ENCODE measurements at regions not wholly inside any gene's neighbourhood (a gene's known extent, or its start where the extent isn't known, plus 50 kb on each side); places are given as distances from the start of the nearest gene placed in this dataset.

DNA sequence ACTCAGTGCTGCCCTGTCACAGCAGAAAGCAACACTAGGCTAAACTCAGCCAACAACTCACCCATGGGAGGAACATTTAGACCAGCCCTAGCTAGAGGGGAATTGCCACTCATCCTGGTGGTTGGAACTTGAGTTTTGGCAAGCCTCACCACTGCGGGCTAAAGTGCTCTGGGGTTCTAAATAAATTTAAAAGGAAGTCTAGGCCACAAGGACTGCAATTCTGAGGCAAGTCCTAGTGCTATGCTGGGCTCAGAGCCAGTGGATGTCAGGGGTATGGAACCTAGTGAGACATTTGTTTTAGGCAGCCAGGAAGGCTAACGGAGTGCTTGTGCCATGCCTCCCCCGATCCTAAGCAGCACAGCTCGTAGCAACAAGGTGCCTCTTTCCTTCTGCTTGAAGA is 78.0 kb downstream of the RGS13 start:
- no peak for DNase-seq (ENCODE audit: low spot score)

DNA sequence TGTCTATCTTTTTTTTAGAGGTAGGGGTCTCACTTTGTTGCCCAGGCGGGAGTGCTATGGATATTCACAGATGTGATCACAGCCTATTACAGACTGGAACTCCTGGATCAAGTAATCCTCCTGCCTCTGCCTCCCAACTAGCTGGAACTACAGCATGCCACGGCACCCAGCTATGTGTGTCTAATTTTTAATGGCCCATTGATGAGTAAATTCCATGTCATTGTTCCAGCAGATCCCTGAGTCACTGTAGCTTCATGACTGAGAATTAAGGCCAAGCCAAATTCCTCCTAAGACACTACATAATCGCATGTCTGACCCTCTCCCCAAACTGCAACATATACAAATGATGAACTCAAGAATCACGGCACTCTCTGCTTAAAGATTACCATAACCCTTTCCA is 84.2 kb upstream of the RGS2 start:
- DNase-seq (ENCODE audit: low spot score) = no peak

DNA sequence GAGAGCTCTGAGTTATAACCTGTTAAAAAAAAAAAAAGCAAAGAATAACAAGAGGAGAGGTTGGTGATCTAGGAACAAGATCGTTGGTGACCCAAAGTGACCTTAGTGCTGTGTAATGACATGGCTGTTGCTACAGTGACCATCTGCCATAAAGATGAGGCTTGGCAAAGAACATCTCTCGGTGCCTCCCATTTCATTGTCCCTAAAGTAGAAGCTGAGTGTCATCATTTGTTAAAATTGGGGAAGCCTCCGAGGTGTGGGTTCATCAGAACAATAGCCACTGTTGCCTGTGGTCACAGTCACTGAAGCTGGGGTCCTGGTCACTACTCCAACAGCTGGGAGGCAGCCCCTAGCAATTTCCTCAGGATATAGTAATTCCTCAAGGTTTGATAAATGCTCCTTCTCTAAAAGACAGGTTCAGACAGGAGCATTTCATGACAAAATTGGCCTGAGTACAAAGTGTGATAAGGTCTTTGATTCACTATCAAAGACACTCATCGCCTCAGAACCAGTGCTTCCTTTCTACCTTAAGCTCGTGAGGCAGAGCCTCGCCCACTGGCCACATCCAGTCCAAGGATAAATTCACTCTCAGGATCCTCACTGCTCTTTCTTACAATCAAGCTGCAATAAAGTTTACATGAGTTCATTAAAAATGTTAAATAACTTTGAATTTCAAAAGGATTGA is 81.9 kb upstream of the RGS2 start:
- no peak for DNase-seq (ENCODE audit: low spot score)

DNA sequence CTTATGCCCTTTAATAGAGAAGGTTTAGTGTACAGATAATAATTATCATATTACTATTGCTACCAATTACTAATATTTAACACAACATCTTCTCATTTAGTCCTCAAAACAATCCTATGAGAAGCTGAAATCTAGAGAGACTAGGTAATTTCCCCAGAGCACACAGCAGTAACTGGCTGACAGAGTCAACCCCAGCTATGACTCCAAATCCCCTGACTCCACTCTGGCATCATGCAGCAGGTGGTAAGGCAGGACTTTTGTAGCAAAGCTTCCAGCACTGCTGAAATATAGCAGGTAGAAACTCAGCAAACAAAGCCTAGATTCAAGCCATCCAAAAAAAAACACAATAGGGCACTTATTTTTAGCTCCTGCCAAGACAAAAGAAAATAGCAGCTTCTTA is 79.3 kb upstream of the RGS2 start:
- DNase-seq (ENCODE audit: low spot score) = no peak

DNA sequence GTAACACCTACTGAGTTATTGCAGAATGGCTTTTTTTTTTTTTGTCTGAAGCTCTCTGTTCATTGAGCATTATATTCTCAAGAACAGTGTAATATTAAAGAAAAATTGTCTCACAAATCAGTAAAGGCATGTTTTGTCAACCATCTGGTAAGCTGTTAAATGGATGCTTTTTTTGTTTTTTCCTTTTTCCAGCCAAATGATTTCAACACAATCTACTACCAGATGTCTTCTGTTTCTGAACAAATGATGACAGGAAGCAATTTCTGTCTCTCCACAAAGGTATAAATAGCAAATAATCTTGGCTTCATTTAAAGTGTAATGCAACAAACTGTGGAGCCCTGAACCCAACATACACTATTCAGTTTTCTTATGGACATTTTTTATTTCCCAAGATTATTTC is 78.6 kb upstream of the RGS2 start:
- peak; percentile 52 for DNase-seq (ENCODE audit: low spot score)

DNA sequence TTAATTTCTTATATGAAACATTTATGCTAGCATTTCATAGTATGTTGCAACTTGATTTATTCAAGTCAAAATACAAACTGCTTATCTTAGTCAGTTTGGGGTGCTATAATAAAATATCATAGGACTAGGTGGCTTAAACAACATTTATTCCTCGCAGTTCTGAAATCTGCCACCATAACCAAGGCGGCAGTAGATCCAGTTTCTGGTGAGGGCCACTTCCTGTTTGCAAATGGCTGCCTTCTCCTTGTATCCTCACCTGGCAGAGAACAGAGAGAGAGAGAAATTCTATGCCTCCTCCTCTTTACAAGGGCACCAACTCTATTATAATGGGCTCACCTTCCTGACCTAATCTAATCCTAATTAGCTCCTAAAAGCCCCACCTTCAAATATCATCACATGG is 76.1 kb upstream of the RGS2 start:
- DNase-seq (ENCODE audit: low spot score) = peak; percentile 2

DNA sequence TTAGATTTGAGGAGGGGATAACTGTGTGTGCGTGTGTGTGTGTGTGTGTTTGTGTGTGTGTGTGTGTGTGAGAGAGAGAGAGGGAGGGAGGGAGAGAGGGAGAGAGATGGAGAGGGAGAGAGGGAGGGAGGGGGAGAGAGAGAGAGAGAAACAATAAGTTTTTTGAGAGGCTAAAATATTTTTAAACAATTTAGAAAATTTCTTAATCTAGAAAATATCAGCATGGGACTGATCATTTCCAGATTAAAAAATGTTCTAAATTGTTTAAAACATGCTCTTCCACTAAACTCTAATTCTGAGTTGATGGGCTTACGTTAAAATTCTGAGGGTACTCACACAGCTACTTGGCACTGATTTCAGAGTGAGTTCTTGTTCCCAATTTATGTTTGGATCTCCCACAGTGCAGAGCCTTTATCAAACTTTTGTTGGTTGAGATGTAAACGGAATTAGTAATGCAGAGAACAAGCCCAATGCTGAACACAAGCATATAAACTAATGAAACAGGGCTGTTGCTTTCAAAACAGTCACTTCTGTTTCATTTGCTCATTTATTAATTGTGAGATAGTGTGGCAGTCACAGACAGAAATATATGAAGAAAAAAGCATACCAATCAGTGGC is 73.4 kb upstream of the RGS2 start:
- DNase-seq (ENCODE audit: low spot score) = no peak

DNA sequence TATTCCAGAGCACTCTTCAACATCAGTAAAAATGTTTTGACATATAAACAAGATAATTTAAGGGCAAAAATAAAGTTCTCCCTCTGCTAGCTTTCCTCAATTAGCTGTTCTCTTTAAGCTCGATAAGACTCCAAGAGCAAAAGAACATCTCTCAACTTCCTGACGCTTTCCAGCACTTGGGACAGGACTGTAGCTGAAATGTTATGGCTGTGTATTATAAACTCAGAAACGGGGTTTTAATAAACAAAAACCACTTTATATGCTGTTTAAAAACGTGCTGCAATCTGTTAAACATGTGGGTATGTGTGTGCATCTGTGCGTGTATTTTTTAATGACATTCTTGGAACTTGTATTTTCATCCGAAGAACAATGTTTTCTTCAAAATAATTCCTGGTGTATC is 71.5 kb upstream of the RGS2 start:
- DNase-seq (ENCODE audit: low spot score) = no peak

DNA sequence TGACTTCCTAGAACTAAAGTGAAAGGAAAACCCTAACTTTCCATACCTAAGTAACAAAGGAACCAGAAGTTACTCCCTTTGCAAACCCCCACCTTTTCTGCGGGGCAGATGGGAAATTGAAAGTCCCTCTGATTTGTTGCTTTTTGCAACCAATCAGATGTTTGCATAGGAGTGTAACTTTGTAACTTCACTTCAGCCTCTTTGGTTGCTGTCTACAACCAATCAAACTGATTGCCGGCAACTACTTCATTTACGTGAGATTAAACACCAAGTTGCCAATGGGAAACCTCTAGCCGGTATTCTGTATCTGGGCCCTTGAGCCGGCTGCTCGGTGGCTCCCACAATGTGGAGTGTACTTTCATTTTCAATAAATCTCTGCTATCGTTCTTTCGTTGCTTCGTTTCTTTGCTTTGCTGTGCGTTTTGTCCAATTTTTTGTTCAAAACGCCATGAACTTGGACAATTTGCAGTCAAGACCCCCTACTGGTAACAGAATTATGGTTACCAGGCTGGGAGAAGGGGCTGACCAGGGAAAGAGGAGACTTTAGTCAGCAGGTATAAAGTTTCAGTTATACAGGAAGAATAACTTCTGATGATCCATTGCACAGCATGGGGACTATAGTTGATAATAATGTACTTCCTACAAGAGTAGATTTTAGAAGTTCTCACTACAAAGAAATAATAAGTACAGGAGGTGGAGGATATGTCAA is 69.2 kb upstream of the RGS2 start:
- DNase-seq (ENCODE audit: low spot score) = no peak

DNA sequence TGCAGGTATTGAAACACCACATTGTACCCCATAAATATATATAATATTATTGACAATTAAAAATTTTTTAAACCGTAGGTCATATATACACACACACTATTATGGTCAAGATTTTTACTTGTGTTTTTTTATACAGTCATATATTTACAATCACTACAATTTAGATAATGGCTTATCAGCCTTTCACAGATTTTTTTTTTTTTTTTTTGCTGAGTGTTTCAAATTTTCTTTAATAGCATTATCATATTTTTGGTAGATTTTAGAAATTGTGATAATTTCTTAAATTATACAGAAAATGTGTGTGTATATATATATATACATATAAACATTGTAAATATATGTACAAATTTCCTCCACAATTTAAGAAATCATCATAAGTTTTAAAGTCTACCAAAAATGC is 68.6 kb upstream of the RGS2 start:
- no peak for DNase-seq (ENCODE audit: low spot score)

DNA sequence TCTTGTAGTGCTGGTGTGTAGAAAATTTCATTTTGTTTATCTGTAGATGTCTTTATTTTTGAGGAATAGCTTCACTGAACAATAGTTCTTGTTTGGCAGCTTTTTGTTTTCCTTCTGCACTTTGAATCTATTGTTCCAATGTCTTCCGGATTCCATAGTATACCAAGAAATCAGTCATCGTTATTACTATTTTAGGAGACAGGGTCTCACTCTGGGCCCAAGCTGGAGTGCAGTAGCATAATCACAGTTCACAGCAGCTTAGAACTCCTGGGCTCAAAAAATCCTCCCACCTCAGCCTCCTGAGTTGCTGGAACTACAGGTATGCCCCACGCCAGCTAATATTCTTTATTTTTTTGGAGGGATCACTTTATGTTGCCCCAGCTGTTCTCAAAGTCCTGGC is 67.7 kb upstream of the RGS2 start:
- DNase-seq (ENCODE audit: low spot score) = no peak

DNA sequence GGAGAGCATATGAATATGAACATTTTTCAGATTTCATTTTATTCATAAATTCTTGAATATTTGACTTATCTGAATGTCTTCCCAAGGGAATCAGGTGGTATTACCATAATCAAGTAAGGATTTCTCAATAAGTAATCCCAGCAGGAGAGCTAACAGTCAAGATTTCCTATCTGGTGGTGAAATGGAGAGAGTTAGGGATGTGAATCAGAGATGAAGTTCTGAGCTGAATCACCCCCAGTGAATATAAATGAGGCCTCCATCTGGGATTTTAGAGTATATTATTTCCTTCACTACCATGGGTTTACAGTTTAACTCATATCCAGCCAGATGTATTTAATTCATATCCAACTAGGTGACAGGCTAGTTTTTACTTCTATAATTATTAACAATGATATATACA is 61.5 kb upstream of the RGS2 start:
- no peak for DNase-seq (ENCODE audit: low spot score)

DNA sequence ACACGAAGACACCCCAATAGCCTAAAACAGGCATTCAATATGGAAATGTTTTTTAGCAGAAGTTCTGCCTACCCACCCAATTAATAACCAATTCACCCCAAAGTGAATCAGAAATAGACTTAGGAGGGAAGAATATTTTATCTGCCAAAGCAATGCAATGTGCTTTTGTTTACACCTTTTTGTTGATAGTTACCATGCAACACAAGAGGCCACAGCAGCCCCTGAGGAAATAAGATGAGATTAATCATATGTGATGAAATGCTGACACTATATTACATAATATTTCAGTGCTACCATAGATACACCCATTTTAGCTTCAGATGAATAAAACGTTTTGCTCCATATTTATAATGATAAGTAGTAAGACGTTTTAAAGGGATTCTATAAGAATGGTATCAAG is 60.9 kb upstream of the RGS2 start:
- no peak for DNase-seq (ENCODE audit: low spot score)

DNA sequence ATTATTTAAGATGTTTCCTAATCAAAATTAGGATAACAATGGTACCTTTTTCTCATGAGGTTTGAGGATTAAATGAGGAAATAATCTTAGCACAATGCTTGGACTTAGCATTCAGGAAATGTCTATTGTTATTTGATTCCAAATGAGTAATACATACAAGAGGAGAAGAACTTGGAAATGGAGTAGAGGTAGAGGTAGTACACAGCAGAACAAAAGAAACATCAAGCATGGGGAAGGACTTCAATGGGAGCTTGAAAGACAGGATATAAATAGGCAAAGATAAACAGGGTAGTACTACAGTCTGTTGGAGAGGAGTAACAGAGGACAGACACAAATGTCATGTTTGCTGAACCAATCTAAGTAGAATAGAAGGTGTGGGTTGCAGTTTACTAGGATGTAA is 59.5 kb upstream of the RGS2 start:
- no peak for DNase-seq (ENCODE audit: low spot score)

DNA sequence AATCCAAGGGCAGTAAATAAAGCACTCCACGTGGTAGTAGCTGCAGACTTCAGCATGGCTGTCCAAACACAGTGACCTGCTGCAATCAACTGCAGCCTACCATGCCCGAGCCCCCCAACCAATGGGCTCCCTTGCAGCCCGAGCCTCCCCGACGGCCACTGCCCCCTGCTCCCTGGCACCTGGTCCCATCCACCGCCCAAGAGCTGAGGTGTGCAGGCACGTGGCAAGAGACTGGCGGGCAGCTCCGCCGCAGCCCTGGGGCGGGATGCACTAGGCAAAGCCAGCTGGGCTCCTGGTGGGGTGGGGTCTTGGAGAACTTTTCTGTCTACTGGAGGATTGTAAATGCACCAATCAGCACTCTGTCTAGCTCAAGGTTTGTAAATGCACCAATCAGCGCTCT is 57.6 kb upstream of the RGS2 start:
- DNase-seq (ENCODE audit: low spot score) = no peak

DNA sequence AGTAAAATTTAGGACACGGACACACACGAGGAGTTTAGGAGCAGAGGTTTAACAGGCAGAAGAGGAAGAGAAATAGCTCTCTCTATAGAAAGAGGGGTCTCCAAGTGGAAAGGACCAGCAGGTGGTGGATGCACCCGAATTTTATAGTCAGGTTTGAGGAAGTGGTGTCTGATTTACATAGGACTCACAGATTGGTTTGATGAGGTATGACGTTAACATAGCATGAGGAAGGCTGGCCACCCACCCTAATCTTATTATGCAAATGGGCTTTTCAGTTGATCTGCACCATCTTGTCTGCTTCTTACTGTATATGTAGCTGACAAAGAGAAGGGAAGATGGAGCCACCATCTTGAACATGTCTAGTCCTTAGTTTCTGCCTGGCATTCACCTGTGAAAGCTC is 52.5 kb upstream of the RGS2 start:
- no peak for DNase-seq (ENCODE audit: low spot score)

DNA sequence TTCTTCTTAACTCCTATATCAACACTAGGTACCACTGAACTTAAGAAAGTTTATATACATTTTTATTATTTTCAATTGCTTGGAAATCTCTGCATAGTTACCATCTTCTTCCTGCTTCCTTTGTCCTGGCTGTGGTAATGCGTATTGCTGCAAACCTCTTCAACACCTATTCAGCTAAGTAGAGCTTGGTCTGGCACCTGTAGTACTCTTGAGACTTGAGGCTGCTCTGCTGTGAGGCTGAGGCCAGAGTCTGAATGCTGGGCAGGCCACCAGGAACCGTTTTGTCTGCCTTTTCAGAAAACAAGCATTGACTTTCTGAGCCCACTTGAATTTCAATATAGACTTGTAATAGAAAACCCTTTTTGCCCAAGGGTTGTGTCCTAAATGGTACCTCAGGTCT is 52.0 kb upstream of the RGS2 start:
- no peak for DNase-seq (ENCODE audit: low spot score)

DNA sequence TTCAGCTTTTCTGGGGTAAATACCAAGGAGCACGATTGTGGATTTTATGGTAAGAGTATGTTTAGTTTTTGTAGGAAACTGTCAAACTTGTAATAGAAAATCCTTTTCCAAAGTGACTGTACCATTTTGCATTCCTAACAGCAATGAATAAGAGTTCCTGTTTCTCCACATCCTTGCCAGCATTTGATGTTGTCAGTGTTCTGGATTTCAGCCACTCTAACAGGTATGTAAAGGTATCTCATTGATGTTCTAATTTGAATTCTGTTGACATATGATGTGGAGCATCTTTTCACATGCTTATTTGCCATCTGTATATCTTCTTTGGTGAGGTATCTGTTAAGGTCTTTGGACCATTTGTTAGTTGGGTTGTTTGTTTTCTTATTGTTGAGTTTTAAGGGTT is 50.3 kb upstream of the RGS2 start:
- no peak for DNase-seq (ENCODE audit: low spot score)
